ENCODE measurements at regions not wholly inside any gene's neighbourhood (a gene's known extent, or its start where the extent isn't known, plus 50 kb on each side); places are given as distances from the start of the nearest gene placed in this dataset.

DNA sequence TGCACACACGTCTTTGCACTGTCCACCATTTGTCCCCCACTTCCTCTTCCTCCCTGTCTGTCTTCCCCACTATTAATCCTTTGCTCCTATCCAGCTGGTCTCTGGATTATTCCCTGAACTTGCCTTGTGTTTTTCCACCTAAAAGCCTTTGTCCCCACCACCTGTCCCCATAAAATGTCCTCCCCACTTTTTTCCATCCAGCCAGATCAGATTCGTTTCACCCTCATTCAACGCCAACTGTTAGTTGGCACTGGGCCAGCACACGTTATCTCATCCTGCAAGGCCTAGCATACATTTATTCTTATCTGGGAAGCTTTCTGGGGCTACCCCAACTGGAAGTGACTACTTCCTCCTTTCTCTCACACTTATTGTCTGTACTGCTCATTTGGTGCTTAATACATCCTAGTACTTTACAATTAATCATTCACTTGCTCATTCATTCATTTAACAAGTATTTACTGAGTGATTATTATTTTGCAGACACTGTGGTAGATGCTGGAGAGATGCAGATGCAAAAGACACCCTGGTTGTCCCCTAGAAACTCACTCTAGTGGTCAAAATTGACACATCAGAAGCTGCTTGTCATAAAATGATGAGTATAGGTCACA is 96.2 kb downstream of the RASSF10 start:
- DNase-seq, result no peak

DNA sequence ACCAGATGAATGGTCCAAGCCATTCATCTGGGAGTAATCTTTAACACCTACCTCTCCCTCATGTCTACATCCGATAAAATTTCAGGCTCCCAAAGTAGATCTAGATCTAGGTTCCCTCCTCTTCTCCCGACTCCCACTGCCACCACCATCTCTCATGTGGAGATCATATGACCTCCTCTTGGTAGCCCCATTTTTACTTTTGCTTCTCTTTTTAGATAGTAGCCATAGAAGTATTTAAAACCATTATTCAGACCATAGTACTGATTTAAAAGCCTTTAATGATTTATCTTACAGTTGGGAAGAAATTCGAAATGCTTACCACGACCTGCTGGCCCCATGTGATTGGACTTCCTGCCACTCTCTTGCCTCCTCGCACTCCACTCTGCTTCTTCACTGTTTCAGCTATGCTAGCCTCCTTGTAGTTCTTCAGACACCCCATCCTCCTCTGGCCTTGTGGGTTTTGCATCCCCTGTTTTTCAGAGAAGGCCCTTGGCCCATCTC is 98.5 kb downstream of the RASSF10 start:
- DNase-seq, result no peak

DNA sequence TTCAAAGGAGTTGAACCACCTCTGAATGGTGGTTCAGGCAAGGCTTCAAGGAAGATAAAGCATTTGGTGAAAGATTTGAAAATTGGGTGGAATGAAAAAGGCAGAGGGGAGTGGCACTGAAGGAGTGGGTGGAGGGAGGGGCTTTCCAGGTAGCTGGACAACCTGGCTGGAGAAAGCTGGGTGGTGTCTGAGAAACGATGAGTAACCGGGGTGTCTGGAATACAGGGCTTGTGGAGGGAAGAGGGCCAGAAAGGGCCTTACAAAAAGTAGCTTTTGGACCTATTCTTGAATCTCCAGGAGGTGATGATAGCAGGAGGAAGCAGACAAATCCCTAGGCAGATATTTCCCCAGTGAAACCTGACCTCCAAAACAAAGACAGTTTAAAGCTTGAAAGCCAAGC is 99.3 kb downstream of the RASSF10 start:
- DNase-seq, result no peak

DNA sequence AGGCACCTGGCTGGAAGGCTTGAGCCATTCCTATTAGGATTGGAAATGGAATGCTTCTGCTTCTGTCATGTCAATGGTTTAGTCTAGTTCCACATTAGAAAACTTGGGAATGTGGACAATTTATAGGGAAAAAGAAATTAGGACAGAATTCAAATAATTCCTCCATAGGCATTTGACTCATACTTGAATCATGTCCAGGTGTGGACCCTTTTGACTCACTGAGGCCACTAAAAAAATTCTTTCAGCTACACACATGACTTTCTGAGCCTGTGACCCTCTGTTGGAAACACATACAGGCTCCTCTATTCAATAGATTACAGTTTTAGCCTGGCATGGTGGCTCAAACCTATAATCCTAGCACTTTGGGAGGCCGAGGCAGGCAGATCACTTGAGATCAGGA is 100.5 kb downstream of the RASSF10 start:
- no peak for DNase-seq

DNA sequence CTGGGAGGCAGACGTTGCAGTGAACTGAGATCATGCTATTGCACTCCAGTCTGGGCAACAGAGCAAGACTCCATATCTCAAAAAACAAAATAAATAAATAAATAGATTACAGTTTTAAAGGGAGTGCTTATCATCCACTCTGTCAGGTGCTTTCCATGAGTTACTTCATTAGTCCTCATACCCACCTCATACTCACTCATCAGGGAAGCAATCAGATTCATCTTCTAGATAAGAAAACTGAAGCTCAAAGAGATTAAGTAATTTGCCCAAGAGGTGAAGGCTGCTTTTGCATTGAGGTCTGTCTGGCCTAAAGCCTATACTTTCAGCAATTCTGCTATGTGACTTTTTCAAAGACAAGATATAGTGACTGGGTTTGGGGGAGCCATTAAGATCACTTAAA is 101.0 kb downstream of the RASSF10 start:
- DNase-seq, result no peak

DNA sequence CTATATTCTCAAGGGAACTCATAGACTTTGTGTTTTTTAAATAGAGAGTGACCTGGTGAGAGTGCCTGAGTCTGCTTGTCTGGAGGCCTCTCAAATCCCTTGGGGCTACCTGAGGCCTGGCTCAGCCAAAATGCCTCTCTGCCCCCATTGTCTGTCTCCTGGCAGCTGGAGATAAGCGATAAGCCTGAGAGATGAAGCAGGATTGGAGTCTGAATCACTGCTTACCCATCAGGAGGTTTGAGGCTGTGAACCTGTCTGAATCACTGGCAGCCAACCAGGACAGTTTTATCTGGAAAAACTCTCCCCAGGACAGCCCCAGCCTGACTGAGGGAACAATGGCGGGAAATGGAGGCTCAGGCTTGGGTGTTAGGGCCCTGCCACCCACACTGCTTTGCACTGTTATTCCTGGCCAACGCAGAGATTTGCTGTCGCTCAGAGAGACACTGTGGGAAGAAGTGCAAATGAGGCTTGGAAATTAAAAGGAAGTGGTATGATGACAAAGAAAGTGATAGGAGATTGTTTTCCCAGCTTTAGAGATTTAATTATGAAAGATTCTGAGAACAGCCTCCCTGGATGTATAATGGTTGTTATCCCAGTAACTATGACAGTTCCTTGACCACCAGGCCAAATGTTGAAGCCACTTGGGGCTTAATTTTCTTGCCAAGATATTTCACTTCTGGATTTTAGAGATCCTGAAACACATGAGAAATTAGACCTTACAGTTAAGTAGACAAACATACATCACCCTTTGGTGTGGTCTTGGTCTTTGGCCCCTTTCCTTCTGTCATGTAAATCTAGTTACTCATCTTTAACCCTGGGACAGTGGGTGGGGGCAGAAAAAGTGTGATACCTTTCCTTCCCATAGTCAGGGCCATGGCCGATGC is 102.1 kb downstream of the RASSF10 start:
- no peak for DNase-seq

DNA sequence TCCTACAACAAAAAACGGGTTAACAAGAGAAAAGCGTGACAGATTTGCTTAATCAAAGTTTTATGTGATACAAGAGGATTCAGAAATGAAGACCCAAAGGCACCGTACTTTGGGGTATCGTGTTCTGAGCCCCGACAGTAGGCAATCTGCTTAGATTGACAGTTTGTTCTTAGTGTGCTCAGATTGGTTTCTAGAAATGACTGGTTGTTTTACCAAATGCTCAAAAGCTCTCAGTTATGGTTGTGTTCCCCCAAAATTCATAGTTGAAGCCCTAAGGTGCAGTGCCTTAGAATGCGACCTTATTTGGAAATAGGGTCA is 102.7 kb downstream of the RASSF10 start:
- DNase-seq, result no peak

DNA sequence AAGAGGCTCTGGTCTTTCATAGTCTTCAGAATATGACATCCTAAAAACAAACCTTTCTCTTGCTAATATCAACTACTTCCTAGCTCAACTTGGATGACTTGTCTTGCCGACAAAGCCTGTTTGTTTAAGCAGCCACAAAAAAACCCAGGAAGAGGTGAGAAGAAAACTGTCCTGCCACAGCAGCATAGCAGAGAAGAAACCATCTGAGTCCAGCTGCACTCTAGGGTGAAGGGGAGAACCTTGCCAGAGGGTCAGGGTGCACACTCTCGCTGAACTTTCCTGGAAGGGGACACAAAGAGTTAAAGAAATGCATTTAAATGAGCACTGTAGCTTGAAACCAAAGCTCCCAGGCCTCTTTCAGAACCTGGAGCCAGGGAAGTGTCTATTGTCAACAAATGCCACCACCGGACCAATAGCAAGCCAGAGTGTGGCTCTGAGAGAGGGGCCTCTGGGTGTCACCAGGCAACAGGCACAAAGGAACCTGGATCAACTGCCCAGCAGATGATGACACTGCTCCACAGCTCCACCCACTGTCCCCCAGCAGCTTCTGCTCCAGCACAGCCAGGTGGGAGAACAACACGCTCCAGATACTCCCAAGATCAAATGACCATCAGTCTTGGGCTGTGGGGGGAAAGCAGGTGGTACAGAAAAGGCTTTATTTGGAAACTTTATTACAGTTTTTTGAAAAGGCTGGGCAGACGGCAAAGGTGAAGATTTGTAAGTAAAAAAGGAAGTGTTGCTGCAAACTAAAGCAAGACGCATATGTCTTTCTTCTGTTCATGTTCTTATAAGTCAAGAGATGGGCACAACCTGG is 105.7 kb downstream of the RASSF10 start:
- DNase-seq, result no peak

DNA sequence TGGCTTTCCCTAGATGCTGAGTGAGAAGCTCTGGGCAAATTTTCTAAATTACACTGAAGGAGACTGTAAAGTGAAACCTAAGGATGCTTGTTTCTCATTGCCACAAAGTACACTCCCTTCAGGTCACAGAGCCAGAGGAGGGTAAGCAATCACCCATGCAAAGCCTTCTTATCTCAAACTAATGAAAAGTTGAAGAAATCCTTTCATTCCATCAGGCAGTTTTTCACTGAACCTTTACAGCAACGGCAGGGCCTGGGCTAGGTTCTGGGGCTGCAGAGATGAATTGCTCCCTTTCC is 106.2 kb downstream of the RASSF10 start:
- DNase-seq, result no peak

DNA sequence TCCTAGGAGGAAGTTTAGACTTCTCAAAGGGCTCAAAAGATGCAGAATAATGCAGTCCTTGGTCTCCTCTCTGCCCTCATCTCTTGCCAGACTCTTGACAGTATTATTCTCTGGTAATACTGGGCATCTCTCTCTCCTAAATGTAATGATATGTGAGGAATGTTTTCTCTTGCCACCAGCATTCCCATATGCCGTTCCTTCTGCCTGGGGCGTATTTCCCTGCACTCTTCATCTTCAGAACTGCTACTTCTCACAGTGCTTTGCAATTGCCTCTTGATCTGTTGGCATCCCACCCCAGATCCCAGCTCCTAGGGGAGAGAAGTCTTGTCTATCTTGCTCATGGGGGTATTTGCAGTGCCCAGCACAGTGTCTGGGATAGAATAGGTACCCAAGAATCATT is 107.4 kb downstream of the RASSF10 start:
- no peak for DNase-seq

DNA sequence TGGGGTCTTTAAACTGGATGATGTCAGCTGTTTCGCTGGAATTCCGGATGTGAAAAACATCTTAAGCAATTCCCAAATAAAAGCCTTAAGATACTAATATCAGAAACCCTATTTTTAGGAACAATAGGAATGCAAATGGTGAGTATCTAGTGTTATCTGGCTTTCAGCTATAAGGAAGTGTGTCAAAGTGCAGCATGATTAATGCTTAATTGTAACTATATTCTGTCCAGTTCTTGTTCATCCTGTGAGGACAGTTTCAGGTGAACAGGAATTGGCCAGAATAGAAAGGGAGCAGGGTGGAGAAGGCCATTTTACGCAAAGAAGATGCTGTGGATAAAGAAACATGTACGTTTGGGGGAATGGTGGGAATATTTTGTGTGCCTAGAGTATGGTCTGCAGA is 108.2 kb downstream of the RASSF10 start:
- DNase-seq, result no peak

DNA sequence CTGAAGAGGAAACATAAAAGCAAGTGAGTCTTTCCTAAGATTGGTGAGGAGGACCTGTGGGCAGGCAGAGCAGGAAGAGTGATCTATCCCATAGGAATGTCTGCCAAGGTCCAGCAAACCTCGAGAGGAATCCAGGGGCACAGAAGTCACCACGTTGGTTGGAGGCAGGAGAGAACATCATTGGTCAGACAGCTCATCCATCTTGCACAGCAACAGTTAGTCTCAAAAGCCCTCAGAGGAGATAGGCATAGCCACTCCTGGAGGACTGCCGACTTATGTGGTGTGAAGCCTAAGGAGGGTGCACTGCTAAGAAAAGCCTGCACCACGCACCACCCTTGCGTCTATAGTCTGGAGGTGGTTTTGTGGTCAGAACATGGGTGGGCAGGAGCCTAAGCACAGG is 109.1 kb downstream of the RASSF10 start:
- no peak for DNase-seq

DNA sequence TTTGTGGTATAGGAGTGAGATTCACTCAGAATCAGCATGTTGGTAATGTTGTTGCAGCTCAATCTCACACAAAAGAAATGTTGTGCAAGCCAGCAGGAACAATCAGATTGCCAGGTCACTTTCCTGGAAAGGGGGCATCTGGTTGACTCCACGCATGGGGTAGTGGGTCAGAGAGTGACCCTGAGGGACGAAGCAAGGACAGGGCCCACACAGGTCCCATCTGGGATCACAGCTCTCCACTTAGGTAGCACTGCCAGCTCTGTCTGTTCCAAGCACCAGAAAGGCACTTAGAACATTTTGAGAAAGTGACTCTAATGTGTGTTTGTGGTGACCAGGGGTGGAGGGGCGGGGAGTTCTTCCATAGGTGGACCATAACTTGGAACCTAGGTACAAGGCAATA is 109.5 kb downstream of the RASSF10 start:
- no peak for DNase-seq

DNA sequence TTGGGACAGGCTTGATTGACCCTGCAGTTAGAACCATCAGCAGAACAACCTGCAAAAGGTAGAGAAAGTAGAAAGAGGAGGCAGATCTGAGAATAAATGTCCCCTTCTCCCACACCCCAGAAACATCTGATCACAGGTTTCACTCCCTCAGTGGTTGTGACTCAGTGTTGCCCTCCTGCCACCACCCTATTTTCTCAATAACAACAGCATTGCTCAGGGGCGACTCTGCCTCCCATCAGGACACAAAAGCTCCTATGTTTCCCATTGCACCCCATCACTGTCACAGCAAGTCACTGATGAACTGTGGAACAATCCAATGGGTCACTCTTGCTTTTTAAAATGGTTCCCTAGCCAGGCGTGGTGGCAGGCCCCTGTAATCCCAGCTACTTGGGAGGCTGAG is 110.2 kb downstream of the RASSF10 start:
- no peak for DNase-seq

DNA sequence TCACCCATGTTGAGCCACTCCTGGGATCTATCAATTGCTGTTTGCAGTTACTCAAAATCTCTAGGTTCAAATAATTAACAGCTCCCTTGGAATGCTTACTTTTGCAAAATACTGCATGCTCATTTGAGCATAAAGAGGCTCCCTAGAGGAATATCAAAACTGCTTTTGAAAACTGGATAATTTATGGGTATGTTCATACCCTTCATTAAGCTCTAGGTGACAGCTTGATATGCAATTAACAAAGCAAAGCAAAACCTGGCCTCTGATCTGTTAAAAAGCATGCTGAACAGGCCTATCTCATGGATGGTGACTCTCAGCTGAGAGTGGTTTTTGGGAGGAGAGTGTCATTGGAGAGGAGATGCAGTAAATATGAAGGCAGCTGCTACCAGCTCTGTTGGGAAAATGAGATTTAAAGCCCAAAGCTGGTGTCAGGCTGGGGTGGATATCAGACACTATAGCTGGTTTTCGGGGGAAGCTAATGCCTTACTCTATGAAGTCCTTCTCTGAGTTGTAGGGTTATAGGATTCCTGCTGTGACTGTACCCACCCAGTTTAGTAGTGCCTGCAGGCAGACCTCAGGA is 110.9 kb downstream of the RASSF10 start:
- no peak for DNase-seq

DNA sequence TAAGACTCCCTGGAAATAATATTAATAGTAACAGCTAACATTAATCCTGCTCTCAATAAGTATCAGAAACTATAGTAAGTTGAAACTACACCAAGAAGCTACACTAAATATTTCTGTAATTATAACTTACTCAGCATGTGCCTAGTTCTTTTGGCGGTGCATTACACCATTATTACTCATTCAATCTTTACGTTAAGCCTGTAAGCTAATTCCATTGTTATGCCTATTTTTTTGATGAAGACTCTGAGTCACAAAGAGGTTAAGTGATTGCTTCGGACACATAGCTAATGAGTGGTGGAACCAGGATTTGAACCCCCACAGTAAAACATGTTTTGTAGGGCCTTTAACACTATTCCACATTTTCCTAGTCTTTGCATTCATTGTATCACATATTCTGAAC is 111.6 kb downstream of the RASSF10 start:
- no peak for DNase-seq

DNA sequence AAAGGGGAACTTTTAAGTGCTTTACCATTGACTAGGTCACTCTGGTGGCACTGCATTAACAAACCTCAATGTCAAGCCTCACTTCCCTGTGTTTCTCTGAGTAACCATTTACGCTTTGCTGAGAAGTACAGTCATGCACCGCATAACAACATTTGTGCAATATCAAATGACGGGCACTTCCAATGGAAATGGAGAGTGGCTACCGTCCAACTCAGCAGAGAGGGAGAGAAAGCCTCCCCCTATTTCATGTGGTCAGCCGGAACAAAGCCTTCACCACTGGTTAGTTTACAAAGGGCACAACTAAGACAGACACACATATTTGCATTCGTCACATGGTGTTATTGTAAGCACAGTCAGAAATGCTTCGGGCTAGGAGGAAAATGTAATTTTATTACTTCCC is 117.3 kb downstream of the RASSF10 start:
- no peak for DNase-seq

DNA sequence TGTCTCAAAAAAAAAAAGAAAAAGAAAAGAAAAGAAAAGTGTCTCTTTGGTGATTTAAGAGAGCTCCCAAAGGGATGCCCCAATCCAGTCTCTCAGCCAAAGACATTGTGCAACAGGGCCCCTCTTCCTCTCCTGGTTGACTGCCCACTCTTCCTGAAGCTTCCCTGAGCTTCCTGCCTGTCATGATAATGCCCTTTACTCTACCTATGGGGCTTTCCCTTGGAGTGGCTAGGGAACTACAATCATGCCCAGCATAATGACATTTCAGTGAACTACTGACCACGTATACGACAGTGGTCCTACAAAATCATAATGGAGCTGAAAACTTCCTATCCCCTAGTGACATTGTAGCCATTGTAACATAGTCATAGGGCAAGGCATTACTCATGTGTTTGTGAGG is 118.0 kb downstream of the RASSF10 start:
- DNase-seq, result no peak

DNA sequence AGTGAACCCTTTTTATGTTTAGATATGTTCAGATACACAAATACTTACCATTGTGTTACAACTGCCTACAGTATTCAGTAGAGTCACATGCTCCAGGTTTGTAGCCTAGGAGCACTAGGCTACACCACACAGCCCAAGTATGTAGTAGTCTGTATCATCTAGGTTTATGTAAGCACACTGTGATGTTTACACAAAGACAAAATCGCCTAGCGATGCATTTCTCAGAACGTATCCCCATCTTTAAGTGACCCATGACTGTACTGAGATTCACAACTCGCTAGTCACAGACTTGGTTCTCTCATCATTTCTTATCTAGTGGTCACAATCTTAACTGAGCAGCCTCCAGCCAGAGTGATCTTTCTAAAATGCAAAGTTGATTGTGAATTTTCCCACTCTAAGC is 119.2 kb downstream of the RASSF10 start:
- no peak for DNase-seq

DNA sequence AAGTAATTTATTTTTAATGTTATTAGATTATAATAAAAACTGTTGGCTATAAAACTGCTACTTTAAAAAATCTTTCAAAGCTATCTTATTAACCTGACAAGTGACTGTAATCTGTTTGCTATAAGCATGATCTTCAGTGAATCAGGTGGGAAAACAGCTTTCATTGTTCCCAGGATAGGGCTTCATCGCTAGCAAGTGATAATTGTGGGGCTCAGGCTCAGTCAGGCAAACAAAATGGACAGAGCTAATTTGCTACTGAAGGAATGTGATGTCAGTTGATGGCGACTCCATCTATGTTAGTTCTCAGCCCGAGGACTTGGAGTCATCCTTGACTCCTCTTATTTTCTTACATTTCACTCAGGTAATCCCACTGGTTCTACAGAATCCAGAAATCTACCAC is 125.0 kb downstream of the RASSF10 start:
- DNase-seq, result no peak

DNA sequence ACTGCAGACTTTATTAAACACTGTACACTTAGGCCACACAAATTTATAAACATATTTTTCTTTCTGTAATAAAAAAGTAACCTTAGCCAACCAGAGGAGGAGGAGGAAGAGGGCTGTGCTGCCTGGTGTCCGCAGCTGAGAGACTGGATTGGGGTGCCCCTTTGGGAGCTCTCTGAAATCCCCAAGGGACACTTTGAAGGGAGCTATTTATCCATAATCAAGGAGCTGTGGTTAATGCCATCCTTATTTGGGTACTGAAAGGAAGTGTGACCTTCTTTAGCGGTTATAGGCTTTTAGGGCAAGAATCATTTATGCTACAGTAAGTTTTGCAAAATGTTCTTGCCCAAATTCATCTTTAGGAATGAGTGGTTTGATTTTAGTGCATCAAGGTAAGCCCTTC is 125.8 kb downstream of the RASSF10 start:
- no peak for DNase-seq

DNA sequence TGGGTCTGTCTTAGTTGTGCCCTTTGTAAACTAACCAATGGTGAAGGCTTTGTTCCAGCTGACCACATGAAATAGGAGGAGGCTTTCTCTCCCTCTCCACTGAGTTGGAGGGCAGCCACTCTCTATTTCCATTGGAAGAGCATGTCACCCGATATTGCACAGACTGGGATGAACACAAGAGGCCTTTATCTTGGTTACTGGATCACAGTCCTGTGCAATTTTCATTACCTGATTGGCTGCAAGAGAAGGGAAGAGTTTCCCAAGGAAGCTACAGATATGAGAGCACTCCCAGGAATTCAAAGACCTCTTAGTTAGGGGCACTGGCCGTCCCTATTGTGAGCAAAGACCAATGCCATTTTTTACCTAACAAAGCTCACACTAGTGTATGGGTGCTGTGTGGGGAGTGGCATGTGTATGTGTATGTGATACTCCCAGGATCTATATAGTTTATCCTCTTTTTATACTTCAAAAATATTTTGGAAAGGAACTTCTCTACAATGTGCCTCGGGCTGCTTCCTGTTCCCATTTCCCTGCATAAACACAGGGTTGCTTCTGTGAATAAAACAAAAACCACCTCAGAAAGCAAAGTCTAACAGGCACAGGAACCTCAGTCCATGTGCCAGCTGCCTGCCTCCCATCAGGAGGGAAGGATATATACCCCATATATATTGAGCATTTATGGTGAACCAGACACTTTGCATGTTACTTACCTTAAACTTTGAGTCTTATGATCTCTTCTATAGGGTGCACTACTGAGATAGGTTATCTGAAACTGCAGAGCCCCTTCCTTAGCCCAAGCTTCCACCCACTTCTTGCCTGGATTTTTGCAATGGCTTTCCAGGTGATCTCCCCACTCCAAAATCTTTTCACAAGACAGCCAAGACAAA is 126.5 kb downstream of the RASSF10 start:
- DNase-seq, result no peak

DNA sequence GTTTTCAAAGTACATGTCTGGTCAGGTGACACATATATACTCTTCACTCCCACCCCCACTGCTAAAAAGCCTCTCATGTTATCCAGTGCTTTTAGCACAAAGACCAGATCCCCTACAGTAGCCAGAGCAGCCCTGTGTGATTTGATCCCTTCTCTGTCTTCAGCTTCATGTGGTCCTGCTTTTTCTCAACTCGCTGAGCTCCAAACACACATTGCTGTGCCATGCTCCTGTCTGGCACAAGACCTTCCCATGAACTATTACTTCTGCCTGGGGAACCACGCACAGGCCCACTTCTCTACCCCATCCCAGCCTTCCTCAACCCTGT is 127.1 kb downstream of the RASSF10 start:
- no peak for DNase-seq

Measured in activated CD4-positive, CD25-positive, alpha-beta regulatory T cell treated with anti-CD3 and anti-CD28 coated beads, Interleukin-2, amount 50 U/mL, for 72 hours (primary cell).